ENCODE measurements at regions not wholly inside any gene's neighbourhood (a gene's known extent, or its start where the extent isn't known, plus 50 kb on each side); places are given as distances from the start of the nearest gene placed in this dataset.

GRCh38 chr3:139095803-139096466 lies 51.2 kb upstream of the PRR23C start:
- no peak for DNase-seq (ENCODE audit: low read depth)
- H3K4me3 ChIP-seq (ENCODE audit: control insufficient read depth, low read depth, low read length), result no peak overlapping the region
- TF ChIP-seq CTCF (conservative IDR thresholded peaks at IDR 0.05; ENCODE audit: control insufficient read depth, insufficient read depth, low read depth, low read length), result no peak

GRCh38 chr3:139096670-139097069 lies 52.0 kb upstream of the PRR23C start:
- no peak for TF ChIP-seq CTCF (conservative IDR thresholded peaks at IDR 0.05; ENCODE audit: control insufficient read depth, insufficient read depth, low read depth, low read length)
- DNase-seq (ENCODE audit: low read depth), result no peak
- H3K4me3 ChIP-seq (ENCODE audit: control insufficient read depth, low read depth, low read length), result no peak overlapping the region

- no peak for TF ChIP-seq CTCF (conservative IDR thresholded peaks at IDR 0.05; ENCODE audit: control insufficient read depth, insufficient read depth, low read depth, low read length)
Observed at GRCh38 chr3:139098391-139098790, 53.7 kb upstream of the PRR23C start.

GRCh38 chr3:139099968-139100817 lies 55.5 kb upstream of the PRR23C start:
- no peak for DNase-seq (ENCODE audit: low read depth)
- no peak overlapping the region for H3K4me3 ChIP-seq (ENCODE audit: control insufficient read depth, low read depth, low read length)
- no peak for TF ChIP-seq CTCF (conservative IDR thresholded peaks at IDR 0.05; ENCODE audit: control insufficient read depth, insufficient read depth, low read depth, low read length)

More at GRCh38 chr3:139098391-139098790, 53.7 kb upstream of the PRR23C start:
- no peak for DNase-seq (ENCODE audit: low read depth)
- no peak overlapping the region for H3K4me3 ChIP-seq (ENCODE audit: control insufficient read depth, low read depth, low read length)

GRCh38 chr3:139100821-139101220 lies 56.1 kb upstream of the PRR23C start:
- no peak overlapping the region for H3K4me3 ChIP-seq (ENCODE audit: control insufficient read depth, low read depth, low read length)
- no peak for DNase-seq (ENCODE audit: low read depth)
- no peak for TF ChIP-seq CTCF (conservative IDR thresholded peaks at IDR 0.05; ENCODE audit: control insufficient read depth, insufficient read depth, low read depth, low read length)

- no peak overlapping the region for H3K4me3 ChIP-seq (ENCODE audit: control insufficient read depth, low read depth, low read length)
- DNase-seq (ENCODE audit: low read depth), result no peak
- TF ChIP-seq CTCF (conservative IDR thresholded peaks at IDR 0.05; ENCODE audit: control insufficient read depth, insufficient read depth, low read depth, low read length), result no peak
Observed at GRCh38 chr3:139101396-139101795, 56.7 kb upstream of the PRR23C start.
